H9 (cell line): ENCODE measurements at regions not wholly inside any gene's neighbourhood (a gene's known extent, or its start where the extent isn't known, plus 50 kb on each side); places are given as distances from the start of the nearest gene placed in this dataset.

Experiments used
- DNase-seq: peaks from one replicate; pipeline ENCODE4 v3.0.0-alpha.2; 2017
- H2AFZ ChIP-seq: one replicate; pipeline ENCODE4 v1.6.1; 2013; ENCODE audit warnings: mild to moderate bottlenecking, low read length, control low read depth, moderate library complexity
- H2AK5ac ChIP-seq: 2 replicates; pipeline ENCODE4 v1.6.1; 2013; ENCODE audit warnings: low read length, control low read depth, mixed read lengths; ENCODE audit not compliant: insufficient read length
- H2BK120ac ChIP-seq: one replicate; pipeline ENCODE4 v1.6.1; 2013; ENCODE audit warnings: low read depth, mild to moderate bottlenecking, low read length, control low read depth, inconsistent platforms; ENCODE audit not compliant: poor library complexity, severe bottlenecking
- H2BK12ac ChIP-seq: 2 replicates; pipeline ENCODE4 v1.6.1; 2013; ENCODE audit warnings: low read length, control low read depth, mixed read lengths, low read depth; ENCODE audit not compliant: insufficient read length
- H2BK15ac ChIP-seq: 2 replicates; pipeline ENCODE4 v1.6.1; 2013; ENCODE audit warnings: low read depth, low read length, control low read depth
- H2BK20ac ChIP-seq: one replicate; pipeline ENCODE4 v1.6.1; 2013; ENCODE audit warnings: low read depth, mild to moderate bottlenecking, low read length, control low read depth, inconsistent platforms; ENCODE audit not compliant: poor library complexity, severe bottlenecking
- H2BK5ac ChIP-seq: 2 replicates; pipeline ENCODE4 v1.6.1; 2013; ENCODE audit warnings: low read length, control low read depth, mixed read lengths; ENCODE audit not compliant: insufficient read length
- H3K14ac ChIP-seq: 2 replicates; pipeline ENCODE4 v1.6.1; 2013; ENCODE audit warnings: low read length, control low read depth; ENCODE audit not compliant: insufficient read depth
- H3K18ac ChIP-seq: 2 replicates; pipeline ENCODE4 v1.6.1; 2013; ENCODE audit warnings: low read depth, mild to moderate bottlenecking, mixed read lengths, low read length, control low read depth; ENCODE audit not compliant: insufficient read length
- H3K23ac ChIP-seq: 2 replicates; pipeline ENCODE4 v1.6.1; 2013; ENCODE audit warnings: low read length, control low read depth, mixed read lengths, low read depth; ENCODE audit not compliant: insufficient read length
- H3K23me2 ChIP-seq: 2 replicates; pipeline ENCODE4 v1.6.1; 2013; ENCODE audit warnings: low read depth, mild to moderate bottlenecking, mixed read lengths, low read length, control low read depth; ENCODE audit not compliant: insufficient read length, poor library complexity, severe bottlenecking
- H3K27ac ChIP-seq: 2 replicates; pipeline ENCODE4 v1.5.1; 2013; ENCODE audit warnings: low read length, control low read depth, mixed read lengths, low read depth; ENCODE audit not compliant: insufficient read length
- H3K27me3 ChIP-seq: 2 replicates; pipeline ENCODE4 v1.6.1; 2013; ENCODE audit warnings: low read length, control low read depth, inconsistent platforms; ENCODE audit not compliant: insufficient read depth
- H3K4ac ChIP-seq: 2 replicates; pipeline ENCODE4 v1.6.1; 2013; ENCODE audit warnings: low read depth, mild to moderate bottlenecking, control low read depth, inconsistent platforms, low read length, moderate library complexity
- H3K4me1 ChIP-seq: 2 replicates; pipeline ENCODE4 v1.6.1; 2013; ENCODE audit warnings: low read length, control low read depth, inconsistent platforms; ENCODE audit not compliant: insufficient read depth
- H3K4me2 ChIP-seq: 2 replicates; pipeline ENCODE4 v1.6.1; 2013; ENCODE audit warnings: low read length, control low read depth, mixed read lengths; ENCODE audit not compliant: insufficient read length, insufficient read depth
- H3K56ac ChIP-seq: 2 replicates; pipeline ENCODE4 v1.6.1; 2013; ENCODE audit warnings: low read depth, mild to moderate bottlenecking, mixed read lengths, low read length, control low read depth; ENCODE audit not compliant: insufficient read length
- H3K79me1 ChIP-seq: 2 replicates; pipeline ENCODE4 v1.6.1; 2013; ENCODE audit warnings: low read depth, mild to moderate bottlenecking, moderate library complexity, low read length, control low read depth, inconsistent platforms; ENCODE audit not compliant: insufficient read depth, poor library complexity, severe bottlenecking
- H3K79me2 ChIP-seq: 2 replicates; pipeline ENCODE4 v1.6.1; 2013; ENCODE audit warnings: low read length, control low read depth, inconsistent platforms; ENCODE audit not compliant: insufficient read depth
- H3K9ac ChIP-seq: 2 replicates; pipeline ENCODE4 v1.6.1; 2013; ENCODE audit warnings: low read length, control low read depth, mixed read lengths; ENCODE audit not compliant: insufficient read length; ENCODE audit errors: extremely low read depth
- H3K9me3 ChIP-seq: one replicate; pipeline ENCODE4 v1.6.1; 2013; ENCODE audit warnings: low read depth, low read length, inconsistent platforms; ENCODE audit not compliant: control insufficient read depth
- H3T11ph ChIP-seq: one replicate; pipeline ENCODE4 v1.6.1; 2013; ENCODE audit warnings: mild to moderate bottlenecking, low read length, control low read depth, inconsistent platforms
- H4K20me1 ChIP-seq: one replicate; pipeline ENCODE4 v1.6.1; 2013; ENCODE audit not compliant: control insufficient read depth, insufficient read length, insufficient read depth
- H4K5ac ChIP-seq: 2 replicates; pipeline ENCODE4 v1.6.1; 2013; ENCODE audit warnings: low read depth, mild to moderate bottlenecking, mixed read lengths, low read length, control low read depth; ENCODE audit not compliant: insufficient read length
- H4K8ac ChIP-seq: replicated peaks from 2 replicates; pipeline ENCODE4 v1.6.1; 2013; ENCODE audit warnings: low read length, control low read depth, mixed read lengths, low read depth; ENCODE audit not compliant: insufficient read length
- H4K91ac ChIP-seq: 2 replicates; pipeline ENCODE4 v1.6.1; 2013; ENCODE audit warnings: low read depth, mild to moderate bottlenecking, moderate library complexity, mixed read lengths, low read length, control low read depth; ENCODE audit not compliant: insufficient read length
- H3K27ac Mint-ChIP-seq, 3 experiments: 2 replicates in 2 of 3; 3 replicates in 1 of 3; pipeline ENCODE4 v1.8.0; 2020 to 2021; ENCODE audit warnings: mixed read lengths in 3 of 3, mild to moderate bottlenecking in 1 of 3, moderate library complexity in 1 of 3
- H3K27me3 Mint-ChIP-seq: 2 replicates; pipeline ENCODE4 v1.8.0; 2021; ENCODE audit warnings: low read depth, mild to moderate bottlenecking, moderate library complexity, mixed read lengths
- H3K36me3 Mint-ChIP-seq, 3 experiments: 2 replicates in 2 of 3; 3 replicates in 1 of 3; pipeline ENCODE4 v1.8.0; 2020 to 2021; ENCODE audit warnings: low read depth in 3 of 3, mixed read lengths in 3 of 3; ENCODE audit not compliant: insufficient read depth in 1 of 3
- H3K4me1 Mint-ChIP-seq, 2 experiments: 2 replicates each; pipeline ENCODE4 v1.8.0; 2020; ENCODE audit warnings: mixed read lengths in 2 of 2
- H3K4me3 Mint-ChIP-seq, 2 experiments: 2 replicates in 1 of 2; 3 replicates in 1 of 2; pipeline ENCODE4 v1.8.0; 2020 to 2021; ENCODE audit warnings: mild to moderate bottlenecking in 2 of 2, mixed read lengths in 2 of 2, moderate library complexity in 1 of 2
- H3K9me3 Mint-ChIP-seq, 2 experiments: 2 replicates in 1 of 2; 3 replicates in 1 of 2; pipeline ENCODE4 v1.8.0; 2020; ENCODE audit warnings: mild to moderate bottlenecking in 2 of 2, mixed read lengths in 2 of 2, moderate library complexity in 1 of 2
- WGBS: extraction: QIAGEN DNeasy Blood & Tissue Kit; methylation state at CpG from one replicate; pipeline ENCODE4 v1.1.7; 2013; ENCODE audit warnings: missing lambda C conversion rate, low lambda C conversion rate, mixed read lengths; ENCODE audit not compliant: insufficient read length; ENCODE audit errors: extremely low coverage; 5-methylcytosine and 5-hydroxymethylcytosine counted together
- TF ChIP-seq, protein P1 (sequence below): fragments of 200-600 bp; sonication (generic); conservative IDR thresholded peaks from 3 replicates; pipeline ENCODE4 v1.8.0; 2021; ENCODE audit warnings: antibody characterized with exemption, mild to moderate bottlenecking

DNA sequence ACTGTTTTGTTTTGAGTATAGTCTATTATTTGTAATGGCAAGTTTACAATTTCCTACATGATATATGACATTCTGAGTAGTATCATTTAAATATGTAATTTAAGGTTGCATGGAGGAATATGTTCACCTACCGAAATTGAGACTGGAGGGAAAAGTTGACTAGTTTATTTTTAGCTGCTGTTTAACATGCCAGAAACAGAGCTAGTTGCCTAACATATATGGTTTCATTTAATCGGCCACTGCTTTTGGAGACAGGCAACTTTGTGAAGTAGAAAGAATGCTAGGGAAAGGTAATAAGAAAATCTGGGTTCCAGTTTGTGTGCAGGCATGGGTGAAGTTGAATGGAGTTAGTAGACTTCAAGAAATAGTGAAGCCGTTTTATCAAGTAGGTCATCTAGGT, 342.1 kb upstream of the CBLB start:
- Histone ChIP-seq H3K23me2 (no peaks in the 10 kb centered on the region), H3K27ac (no peak overlapping the region), H2BK15ac (no peak overlapping the region), H2BK120ac (no peak overlapping the region), H3K4me1 (no peaks in the 10 kb centered on the region), H3K4ac (no peak overlapping the region), H2BK20ac (no peak overlapping the region), H3K27me3 (no peaks in the 10 kb centered on the region), H2BK5ac (no peak overlapping the region), H2AFZ (no peak overlapping the region), H3K14ac (no peak overlapping the region), H3K56ac (no peak overlapping the region), H3K18ac (no peak overlapping the region), H3T11ph (no peak overlapping the region), H4K20me1 (no peaks in the 10 kb centered on the region), H3K79me1 (no peaks in the 10 kb centered on the region), H3K9me3 (no peaks in the 10 kb centered on the region), H4K91ac (no peak overlapping the region), H3K9ac (no peak overlapping the region), H3K4me2 (no peak overlapping the region), H2BK12ac (no peak overlapping the region), H4K5ac (no peak overlapping the region), H3K79me2 (no peaks in the 10 kb centered on the region), H2AK5ac (no peak overlapping the region), H3K23ac (no peak overlapping the region), H4K8ac (no peak overlapping the region)
- no CpG with 5 or more reads among the region's 3 CpGs for WGBS
- Mint-ChIP-seq H3K9me3 (peaks cover 0 to 5% of the 10 kb centered on the region in 2 experiments; a peak in 2 of 5 replicates), H3K36me3 (peaks cover 0 to 9% (median 0%) of the 10 kb centered on the region in 3 experiments; a peak in 1 of 7 replicates), H3K4me3 (no peak overlapping the region), H3K4me1 (peaks cover 0 to 7% of the 10 kb centered on the region in 2 experiments; a peak in 2 of 4 replicates), H3K27ac (no peak overlapping the region), H3K27me3 (no peaks in the 10 kb centered on the region)
- TF ChIP-seq, protein P1, sequence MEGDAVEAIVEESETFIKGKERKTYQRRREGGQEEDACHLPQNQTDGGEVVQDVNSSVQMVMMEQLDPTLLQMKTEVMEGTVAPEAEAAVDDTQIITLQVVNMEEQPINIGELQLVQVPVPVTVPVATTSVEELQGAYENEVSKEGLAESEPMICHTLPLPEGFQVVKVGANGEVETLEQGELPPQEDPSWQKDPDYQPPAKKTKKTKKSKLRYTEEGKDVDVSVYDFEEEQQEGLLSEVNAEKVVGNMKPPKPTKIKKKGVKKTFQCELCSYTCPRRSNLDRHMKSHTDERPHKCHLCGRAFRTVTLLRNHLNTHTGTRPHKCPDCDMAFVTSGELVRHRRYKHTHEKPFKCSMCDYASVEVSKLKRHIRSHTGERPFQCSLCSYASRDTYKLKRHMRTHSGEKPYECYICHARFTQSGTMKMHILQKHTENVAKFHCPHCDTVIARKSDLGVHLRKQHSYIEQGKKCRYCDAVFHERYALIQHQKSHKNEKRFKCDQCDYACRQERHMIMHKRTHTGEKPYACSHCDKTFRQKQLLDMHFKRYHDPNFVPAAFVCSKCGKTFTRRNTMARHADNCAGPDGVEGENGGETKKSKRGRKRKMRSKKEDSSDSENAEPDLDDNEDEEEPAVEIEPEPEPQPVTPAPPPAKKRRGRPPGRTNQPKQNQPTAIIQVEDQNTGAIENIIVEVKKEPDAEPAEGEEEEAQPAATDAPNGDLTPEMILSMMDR: no peak
- DNase-seq: no peak
